GM18519 (cell line): ENCODE measurements at regions not wholly inside any gene's neighbourhood (a gene's known extent, or its start where the extent isn't known, plus 50 kb on each side); places are given as distances from the start of the nearest gene placed in this dataset.

Experiments
- ATAC-seq: cut with Tn5 transposase; IDR thresholded peaks from one replicate; pipeline ENCODE4 v1.9.1; 2021; ENCODE audit warnings: mild to moderate bottlenecking, moderate library complexity; ENCODE audit not compliant: unreplicated experiment, low FRiP score

DNA sequence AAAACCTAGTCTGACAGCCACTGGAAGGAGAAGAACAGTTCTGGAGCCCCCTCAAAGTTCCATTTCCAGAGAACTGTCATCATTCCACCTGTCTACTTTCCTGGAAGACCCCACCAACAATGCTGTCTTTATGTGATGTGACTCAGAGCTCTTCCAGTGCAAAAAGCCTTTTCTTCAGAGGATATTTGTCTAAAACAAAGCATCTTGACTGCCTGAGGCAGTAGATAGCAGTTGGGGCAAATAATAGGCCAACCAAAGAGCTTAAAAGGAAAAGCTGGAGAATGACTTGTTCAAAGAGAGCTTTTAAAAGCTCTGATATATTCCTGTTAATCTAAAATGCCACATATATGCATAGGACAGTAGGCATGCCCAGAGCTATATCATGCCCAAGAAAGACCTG lies 62.6 kb downstream of the MIS18A start:
- ATAC-seq: no peak

GRCh38 chr21:32215306-32215685 lies 63.6 kb downstream of the MIS18A start:
- ATAC-seq: no peak

DNA sequence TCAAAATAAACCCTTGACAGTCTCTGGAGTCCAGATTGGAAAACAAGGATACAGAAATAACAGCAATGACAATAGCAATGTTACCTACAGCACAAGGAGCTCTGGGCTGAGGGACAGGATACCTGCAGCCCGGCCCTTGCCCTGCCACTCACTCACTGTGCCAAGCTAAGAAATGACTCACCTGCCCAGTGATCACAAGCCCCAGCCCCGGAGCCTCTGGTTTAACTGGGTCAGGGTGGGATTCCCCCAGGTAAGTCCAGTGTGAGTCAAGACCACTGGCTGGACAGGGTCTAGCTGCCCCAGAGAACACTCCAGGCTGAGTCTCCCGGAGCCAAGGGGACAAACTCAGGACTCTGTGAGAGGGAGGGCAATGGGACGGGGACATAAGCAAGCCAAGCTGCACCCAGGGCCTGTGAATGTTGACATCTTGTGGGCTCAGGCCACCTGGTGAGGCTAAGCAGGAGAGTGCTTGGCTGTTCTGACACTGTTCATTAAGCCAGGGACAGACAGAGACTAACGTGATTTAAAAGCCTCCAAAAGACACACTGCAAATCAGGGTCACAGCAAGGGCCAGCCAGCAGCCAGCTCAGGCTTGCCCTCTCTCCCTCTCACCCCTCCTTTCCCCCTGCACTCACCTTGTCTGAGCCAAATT lies 64.1 kb downstream of the MIS18A start:
- no peak for ATAC-seq

GRCh38 chr21:32212116-32212515 lies 66.7 kb downstream of the MIS18A start:
- no peak for ATAC-seq

DNA sequence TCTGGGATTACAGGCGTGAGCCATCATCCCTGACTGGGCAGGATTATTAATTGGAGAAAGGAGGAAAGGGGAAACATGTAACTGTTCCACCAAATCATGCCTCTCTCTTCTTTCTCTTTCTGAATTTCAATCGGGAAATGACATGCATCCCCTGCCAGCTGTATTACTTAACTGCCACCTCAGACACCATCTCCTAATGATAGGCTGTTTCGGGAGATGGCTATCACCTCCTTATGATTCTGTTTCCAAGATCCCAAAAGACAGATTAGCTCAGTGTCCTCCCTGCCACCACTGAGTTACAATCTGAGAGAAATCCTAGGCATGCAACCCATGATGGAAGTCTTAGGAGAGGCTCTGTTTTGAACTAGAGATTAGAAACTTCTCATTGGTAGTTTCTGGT lies 67.5 kb downstream of the MIS18A start:
- no peak for ATAC-seq

GRCh38 chr21:32209580-32209979 lies 69.3 kb downstream of the MIS18A start:
- no peak for ATAC-seq

- no peak for ATAC-seq
Observed at GRCh38 chr21:32207406-32207716, 71.5 kb downstream of the MIS18A start.

GRCh38 chr21:32206631-32207405 lies 72.0 kb downstream of the MIS18A start:
- no peak for ATAC-seq

DNA sequence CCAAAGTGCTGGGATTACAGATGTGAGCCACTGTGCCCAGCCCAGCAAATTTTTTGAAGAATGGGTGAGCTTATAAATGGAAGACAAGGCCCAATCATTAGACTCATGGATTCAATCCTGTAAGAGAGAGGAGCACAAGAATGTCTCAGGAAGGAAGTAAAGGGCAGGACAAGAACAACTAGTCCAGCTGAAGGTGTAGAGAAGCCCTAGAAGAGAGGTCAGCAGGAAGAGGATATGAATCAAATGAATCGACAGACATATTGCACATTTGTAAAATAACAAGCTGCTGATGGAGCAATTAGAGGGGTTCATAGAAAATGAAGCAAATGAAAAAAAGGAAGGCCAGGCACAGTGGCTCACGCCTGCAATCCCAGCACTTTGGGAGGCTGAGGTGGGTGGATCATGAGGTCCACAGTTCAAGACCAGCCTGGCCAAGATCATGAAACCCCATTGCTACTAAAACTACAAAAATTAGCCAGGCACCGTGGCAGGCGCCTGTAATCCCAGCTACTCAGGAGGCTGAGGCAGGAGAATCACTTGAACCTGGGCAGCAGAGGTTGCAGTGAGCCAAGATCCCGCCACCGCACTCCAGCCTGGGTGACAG lies 74.9 kb downstream of the MIS18A start:
- ATAC-seq: no peak

DNA sequence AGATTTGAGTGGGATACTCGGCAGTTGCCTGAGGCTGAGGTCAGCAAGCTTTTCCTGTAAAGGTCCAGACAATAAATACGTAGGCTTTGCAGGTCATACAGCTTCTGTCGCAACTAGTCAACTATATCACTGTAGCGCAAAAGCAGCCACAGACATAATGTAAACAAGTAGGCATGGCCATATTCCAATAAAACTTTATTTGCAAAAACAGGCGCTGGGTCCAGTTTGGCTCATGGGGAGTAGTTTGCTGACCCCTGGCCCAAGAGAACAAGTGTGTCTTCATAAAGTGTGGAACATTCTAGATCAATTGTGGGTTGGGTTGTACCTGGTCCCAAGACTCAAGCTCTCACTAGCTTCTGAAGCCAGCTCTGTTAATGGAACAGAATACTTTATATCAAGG lies 78.8 kb downstream of the MIS18A start:
- ATAC-seq: no peak

DNA sequence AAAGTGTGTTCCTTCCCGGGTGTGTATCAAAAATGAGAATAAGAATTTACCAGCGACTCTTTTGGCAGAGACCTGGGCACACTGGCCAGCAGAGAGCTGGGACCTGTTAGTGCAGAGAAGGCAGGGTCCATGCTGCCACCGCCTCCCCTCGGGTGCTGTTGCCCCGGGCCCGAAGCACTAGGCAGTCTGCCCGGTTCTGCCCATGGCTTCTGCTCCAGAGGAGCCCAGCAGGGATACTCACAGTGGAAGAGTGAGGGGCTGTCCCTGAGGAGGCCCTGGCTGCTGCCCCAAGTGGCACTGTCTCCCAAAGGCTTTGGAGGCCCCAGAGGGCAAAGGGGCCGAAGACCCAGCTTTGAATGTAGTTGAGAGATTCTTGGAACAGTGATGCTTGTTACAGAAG lies 80.5 kb downstream of the MIS18A start:
- ATAC-seq: no peak

GRCh38 chr21:32197896-32198295 lies 81.0 kb downstream of the MIS18A start:
- no peak for ATAC-seq

- no peak for ATAC-seq
Observed at GRCh38 chr21:32196001-32196400, 82.8 kb downstream of the MIS18A start.

DNA sequence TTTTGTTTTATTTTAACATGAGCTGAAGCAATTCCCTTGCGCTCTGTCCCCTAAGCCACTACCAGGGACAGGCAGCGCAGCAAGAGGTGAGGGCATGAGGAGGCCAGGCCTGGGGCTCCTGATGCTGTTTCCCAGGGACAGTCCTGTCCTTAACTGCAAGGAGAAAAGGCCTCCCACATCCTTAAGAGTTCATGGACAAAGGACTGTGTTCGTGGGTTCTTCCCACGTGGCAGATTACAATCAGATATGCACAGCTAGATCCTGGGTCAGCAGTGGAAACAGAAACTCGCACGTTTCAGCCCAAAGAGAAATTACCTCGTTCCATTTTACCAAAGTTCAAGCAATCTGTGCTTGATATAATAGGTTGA lies 85.8 kb downstream of the MIS18A start:
- ATAC-seq: no peak

DNA sequence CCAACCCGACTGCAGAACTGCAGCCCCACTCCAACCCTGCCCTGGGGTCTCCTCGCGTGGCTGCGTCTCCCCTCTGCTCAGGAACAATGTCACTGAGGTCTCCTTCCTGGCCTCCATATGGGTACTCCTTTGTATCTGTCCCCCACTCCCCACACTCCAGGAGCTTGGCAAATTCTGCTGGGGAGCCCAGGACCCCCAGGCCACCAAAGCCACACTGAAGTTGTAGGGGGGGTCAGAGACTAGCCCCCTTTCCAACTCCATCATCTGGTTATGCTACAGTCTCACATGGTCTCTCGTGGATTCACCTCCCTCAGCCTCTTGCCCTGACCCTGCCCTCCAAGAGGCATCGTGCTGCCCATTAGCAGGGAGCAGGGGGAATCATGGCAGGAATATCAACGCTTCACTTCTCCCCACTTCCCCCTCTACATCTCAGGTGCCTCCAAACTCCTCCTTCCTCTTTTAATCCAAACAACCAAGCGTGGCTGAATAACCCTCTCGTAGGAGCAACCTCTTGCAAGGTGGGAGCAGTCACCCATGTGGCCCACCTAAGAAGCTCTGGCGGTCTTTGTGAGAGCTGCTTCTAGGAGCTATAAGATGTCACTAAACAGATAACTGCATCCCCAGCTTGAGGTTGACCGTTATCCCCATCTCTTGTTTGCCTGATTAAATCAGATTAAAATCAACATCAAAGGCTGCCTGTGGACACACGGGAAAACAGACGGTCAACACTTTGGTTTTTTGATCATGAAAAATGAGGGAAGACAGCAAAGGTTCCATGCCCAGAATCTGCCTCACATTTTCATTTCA lies 86.4 kb downstream of the MIS18A start:
- ATAC-seq: no peak

DNA sequence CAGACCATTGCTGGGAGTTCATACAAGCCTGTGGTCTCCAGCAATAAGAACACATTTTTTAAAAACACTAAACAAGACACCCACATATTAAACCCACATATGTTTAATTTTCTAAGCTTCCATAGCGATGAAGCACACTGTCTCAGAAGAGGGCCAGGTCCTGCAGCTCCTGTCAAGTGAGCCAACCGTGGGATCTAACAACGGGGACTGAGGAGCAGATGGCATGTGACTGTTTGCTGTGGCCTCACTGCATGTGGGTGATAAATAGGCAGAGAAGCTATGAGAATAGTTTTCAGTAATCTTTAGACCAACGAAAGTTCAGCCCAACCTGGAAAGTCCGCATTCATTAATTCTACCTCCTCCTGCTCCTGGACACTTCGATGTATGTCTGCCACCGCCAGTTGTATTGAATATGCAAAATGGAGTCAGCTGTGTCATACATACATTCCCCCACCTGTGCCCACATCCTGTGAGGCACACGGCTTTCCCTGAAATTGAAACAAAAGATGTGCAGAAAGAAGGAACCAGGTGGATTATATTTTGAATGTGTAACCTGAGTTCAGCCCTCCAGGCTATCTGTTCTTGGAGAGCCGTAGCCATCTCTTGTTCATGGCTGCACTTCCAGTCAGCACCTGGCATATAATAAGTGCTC lies 88.2 kb downstream of the MIS18A start:
- peak; percentile 46 for ATAC-seq

- no peak for ATAC-seq
Observed at GRCh38 chr21:32189688-32190483, 89.0 kb downstream of the MIS18A start.

GRCh38 chr21:32186804-32187203 lies 92.0 kb downstream of the MIS18A start:
- no peak for ATAC-seq

DNA sequence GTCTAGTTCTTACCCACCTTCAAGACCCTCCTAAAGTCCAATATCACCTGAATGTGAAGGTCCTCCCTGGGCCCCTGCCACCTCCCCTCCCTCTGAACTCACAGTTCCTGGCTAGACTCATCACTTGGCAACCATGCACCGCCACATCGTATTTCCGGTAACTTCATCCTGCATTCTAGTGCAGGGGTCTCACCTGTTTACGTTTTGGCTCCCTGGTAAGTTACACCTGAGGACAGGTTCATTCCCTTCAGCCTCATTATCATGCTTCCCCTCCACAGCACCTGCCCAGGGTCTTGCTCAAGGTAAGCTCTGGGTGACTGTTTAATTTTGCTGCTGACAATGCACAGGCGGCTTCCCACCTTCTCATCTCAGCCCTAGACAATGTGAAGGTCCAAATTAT lies 93.1 kb downstream of the MIS18A start:
- ATAC-seq: no peak

DNA sequence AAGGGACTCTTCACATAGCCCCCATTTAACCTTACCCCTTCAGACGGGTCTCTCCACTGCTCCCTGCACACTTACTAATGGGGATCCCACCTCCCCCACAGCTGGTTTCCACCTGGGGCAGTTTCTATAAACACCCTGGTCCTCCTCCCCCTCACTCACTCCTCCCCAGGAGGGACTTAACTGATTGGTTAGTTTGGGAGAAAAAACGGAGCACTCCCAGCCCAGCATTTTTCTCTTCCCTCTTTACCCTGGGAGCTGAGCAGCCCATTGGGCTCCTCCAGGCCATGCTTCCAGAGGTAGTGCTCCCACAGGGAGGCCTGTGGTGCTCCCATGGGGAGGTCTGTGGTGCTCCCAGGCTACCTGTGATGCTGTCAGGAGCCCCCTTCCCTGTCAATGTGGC lies 93.7 kb downstream of the MIS18A start:
- no peak for ATAC-seq
